Testis (tissue), 2 donors: ENCODE measurements at regions not wholly inside any gene's neighbourhood (a gene's known extent, or its start where the extent isn't known, plus 50 kb on each side); places are given as distances from the start of the nearest gene placed in this dataset.

ENCODE experiments used
- POLR2A ChIP-seq: fragments of 450-650 bp; IDR thresholded peaks from one replicate; pipeline ENCODE4 v1.6.1; 2017; ENCODE audit warnings: antibody characterized with exemption, mild to moderate bottlenecking, moderate library complexity
- TF ChIP-seq, protein P1 (sequence below), 3 experiments: fragments of 450-650 bp in 2 of 3; fragments of 200-600 bp in 1 of 3; sonication (generic) in 1 of 3; IDR thresholded peaks; one replicate each; pipeline ENCODE4 v1.5.1; 2016 to 2019; ENCODE audit warnings: antibody characterized with exemption in 3 of 3, mild to moderate bottlenecking in 2 of 3, moderate library complexity in 1 of 3

DNA sequence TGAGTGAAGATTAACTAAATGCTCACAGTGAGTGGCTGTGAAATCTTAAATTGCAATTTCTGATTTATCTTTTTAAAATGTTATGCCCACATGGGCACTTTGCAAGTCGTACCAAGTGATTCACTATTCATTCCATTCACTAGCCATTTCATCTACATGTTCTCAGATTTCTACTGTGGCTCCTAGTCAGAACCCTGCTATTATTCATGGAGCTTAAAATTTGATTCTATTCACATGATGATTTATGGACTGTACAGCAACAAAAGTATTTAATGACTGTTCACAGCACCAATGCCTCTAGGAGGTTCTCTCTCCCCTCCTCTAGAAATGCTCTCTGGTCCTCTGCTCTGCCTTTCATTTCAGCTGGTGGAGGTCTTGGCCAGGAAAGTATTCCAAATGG lies 133.5 kb upstream of the MAP3K7 start:
- TF ChIP-seq, protein P1, sequence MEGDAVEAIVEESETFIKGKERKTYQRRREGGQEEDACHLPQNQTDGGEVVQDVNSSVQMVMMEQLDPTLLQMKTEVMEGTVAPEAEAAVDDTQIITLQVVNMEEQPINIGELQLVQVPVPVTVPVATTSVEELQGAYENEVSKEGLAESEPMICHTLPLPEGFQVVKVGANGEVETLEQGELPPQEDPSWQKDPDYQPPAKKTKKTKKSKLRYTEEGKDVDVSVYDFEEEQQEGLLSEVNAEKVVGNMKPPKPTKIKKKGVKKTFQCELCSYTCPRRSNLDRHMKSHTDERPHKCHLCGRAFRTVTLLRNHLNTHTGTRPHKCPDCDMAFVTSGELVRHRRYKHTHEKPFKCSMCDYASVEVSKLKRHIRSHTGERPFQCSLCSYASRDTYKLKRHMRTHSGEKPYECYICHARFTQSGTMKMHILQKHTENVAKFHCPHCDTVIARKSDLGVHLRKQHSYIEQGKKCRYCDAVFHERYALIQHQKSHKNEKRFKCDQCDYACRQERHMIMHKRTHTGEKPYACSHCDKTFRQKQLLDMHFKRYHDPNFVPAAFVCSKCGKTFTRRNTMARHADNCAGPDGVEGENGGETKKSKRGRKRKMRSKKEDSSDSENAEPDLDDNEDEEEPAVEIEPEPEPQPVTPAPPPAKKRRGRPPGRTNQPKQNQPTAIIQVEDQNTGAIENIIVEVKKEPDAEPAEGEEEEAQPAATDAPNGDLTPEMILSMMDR (IDR thresholded peaks at IDR 0.05) = no peak
- TF ChIP-seq POLR2A = no peak
